Lower leg skin (tissue), 3 donors: ENCODE measurements at regions not wholly inside any gene's neighbourhood (a gene's known extent, or its start where the extent isn't known, plus 50 kb on each side); places are given as distances from the start of the nearest gene placed in this dataset.

Source experiments
- CTCF ChIP-seq, 3 donors: fragments of 450-650 bp; IDR thresholded peaks; one replicate each; pipeline ENCODE4 v1.5.1; 2016; ENCODE audit warnings: antibody characterized with exemption in 3 of 3, mild to moderate bottlenecking in 3 of 3, moderate library complexity in 2 of 3
- POLR2A ChIP-seq, 2 donors: fragments of 450-650 bp; IDR thresholded peaks; one replicate each; pipeline ENCODE4 v1.6.1; 2016 to 2017; ENCODE audit warnings: antibody characterized with exemption in 2 of 2, mild to moderate bottlenecking in 1 of 2, moderate library complexity in 1 of 2

GRCh38 chr1:218064426-218064825 is 220.7 kb upstream of the RRP15 start:
- TF ChIP-seq POLR2A (IDR thresholded peaks at IDR 0.05) = no peak
- TF ChIP-seq CTCF (IDR thresholded peaks at IDR 0.05) = no peak
